Hepatocyte (in vitro differentiated cells): ENCODE measurements at regions not wholly inside any gene's neighbourhood (a gene's known extent, or its start where the extent isn't known, plus 50 kb on each side); places are given as distances from the start of the nearest gene placed in this dataset.

Experiments used
- EZH2 ChIP-seq: fragments of 200-600 bp; sonication (generic); IDR thresholded peaks from 2 replicates; pipeline ENCODE4 v1.6.1; 2016; ENCODE audit warnings: antibody characterized with exemption, mild to moderate bottlenecking, borderline replicate concordance
- EZH2phosphoT487 ChIP-seq: fragments of 200-600 bp; sonication (generic); IDR thresholded peaks from one replicate; pipeline ENCODE4 v1.6.1; 2018; ENCODE audit warnings: antibody characterized with exemption, mild to moderate bottlenecking, low read depth, moderate library complexity; ENCODE audit not compliant: unreplicated experiment, severe bottlenecking
- TF ChIP-seq, protein P1 (sequence below): fragments of 200-600 bp; sonication (generic); IDR thresholded peaks from 2 replicates; pipeline ENCODE4 v1.5.1; 2016; ENCODE audit warnings: antibody characterized with exemption, mild to moderate bottlenecking; ENCODE audit not compliant: poor library complexity

- TF ChIP-seq, protein P1, sequence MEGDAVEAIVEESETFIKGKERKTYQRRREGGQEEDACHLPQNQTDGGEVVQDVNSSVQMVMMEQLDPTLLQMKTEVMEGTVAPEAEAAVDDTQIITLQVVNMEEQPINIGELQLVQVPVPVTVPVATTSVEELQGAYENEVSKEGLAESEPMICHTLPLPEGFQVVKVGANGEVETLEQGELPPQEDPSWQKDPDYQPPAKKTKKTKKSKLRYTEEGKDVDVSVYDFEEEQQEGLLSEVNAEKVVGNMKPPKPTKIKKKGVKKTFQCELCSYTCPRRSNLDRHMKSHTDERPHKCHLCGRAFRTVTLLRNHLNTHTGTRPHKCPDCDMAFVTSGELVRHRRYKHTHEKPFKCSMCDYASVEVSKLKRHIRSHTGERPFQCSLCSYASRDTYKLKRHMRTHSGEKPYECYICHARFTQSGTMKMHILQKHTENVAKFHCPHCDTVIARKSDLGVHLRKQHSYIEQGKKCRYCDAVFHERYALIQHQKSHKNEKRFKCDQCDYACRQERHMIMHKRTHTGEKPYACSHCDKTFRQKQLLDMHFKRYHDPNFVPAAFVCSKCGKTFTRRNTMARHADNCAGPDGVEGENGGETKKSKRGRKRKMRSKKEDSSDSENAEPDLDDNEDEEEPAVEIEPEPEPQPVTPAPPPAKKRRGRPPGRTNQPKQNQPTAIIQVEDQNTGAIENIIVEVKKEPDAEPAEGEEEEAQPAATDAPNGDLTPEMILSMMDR, result no peak
- no peak for TF ChIP-seq EZH2phosphoT487
- no peak for TF ChIP-seq EZH2
Measured at GRCh38 chr2:136188086-136188485, 70.1 kb upstream of the CXCR4 start.
